ENCODE measurements at regions not wholly inside any gene's neighbourhood (a gene's known extent, or its start where the extent isn't known, plus 50 kb on each side); places are given as distances from the start of the nearest gene placed in this dataset.

GRCh38 chr17:54524501-54524900 is 376.2 kb upstream of the TOM1L1 start:
- POLR2A ChIA-PET (ENCODE audit: low non-redundant PET): no interaction called here
- H3K27ac ChIP-seq: no peak overlapping the region
- no peak for DNase-seq (ENCODE audit: low spot score)
- CTCF ChIA-PET: no interaction called here
- no peak for TF ChIP-seq CTCF (conservative IDR thresholded peaks at IDR 0.05; ENCODE audit: low read depth)

- H3K27ac ChIP-seq: no peak overlapping the region
- POLR2A ChIA-PET (ENCODE audit: low non-redundant PET): no interaction called here
- no peak for DNase-seq (ENCODE audit: low spot score)
- CTCF ChIA-PET: interaction anchor here (0.6 kb wide), 1 partner anchor 1299 kb away, joined by 3 read pairs; no protein-coding TSS in a partner anchor
- TF ChIP-seq CTCF (conservative IDR thresholded peaks at IDR 0.05; ENCODE audit: low read depth): no peak
These were observed 372.7 kb upstream of the TOM1L1 start for GRCh38 chr17:54527941-54528340.

- ChIA-PET POLR2A (ENCODE audit: low non-redundant PET) (no interaction called here), CTCF (no interaction called here)
- no peak for DNase-seq (ENCODE audit: low spot score)
- TF ChIP-seq CTCF (conservative IDR thresholded peaks at IDR 0.05; ENCODE audit: low read depth): no peak
- H3K27ac ChIP-seq: no peak overlapping the region
These were observed 370.3 kb upstream of the TOM1L1 start for GRCh38 chr17:54530398-54530797.

DNA sequence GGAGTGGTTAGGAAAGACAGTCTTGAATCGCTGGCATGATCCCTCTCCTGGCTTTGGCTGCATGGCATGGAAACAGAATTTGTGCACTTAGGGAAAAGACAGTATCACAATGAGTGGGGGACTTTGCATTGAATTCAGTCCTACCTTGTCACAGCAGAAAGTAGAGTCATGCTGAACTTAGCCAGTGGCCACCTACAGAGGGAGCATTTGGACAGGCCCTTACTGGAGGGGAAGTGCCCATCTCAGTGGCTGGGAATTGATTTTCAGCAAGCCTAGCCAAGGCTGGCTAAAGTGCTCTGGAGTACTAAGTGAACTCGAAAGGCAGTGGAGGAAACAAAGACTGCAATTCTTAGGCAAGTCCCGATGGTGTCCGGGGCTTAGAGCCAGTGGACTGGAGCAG is 364.3 kb upstream of the TOM1L1 start:
- no peak for TF ChIP-seq CTCF (conservative IDR thresholded peaks at IDR 0.05; ENCODE audit: low read depth)
- POLR2A ChIA-PET (ENCODE audit: low non-redundant PET): no interaction called here
- H3K27ac ChIP-seq: no peak overlapping the region

DNA sequence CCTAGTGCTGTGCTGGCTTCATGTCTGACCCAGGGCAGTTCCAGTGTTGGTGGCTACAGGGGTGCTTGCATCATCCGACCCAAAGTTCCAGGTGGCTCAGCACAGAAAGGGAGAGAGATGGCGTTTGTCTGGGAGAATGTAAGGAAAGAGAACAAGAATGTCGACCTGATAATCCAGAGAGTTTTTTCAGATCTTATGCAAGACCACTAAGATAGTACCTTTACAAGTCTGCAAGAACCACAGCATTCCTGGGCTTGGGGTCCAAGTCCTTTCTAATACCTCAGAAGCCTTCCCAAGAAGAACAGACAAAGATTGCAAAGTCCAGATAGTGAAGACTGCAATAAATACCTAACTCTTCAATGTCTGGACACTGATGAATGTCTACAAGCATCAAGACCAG is 363.0 kb upstream of the TOM1L1 start:
- no peak overlapping the region for H3K27ac ChIP-seq
- POLR2A ChIA-PET (ENCODE audit: low non-redundant PET): no interaction called here
- CTCF ChIA-PET: no interaction called here
- no peak for DNase-seq (ENCODE audit: low spot score)
- TF ChIP-seq CTCF (conservative IDR thresholded peaks at IDR 0.05; ENCODE audit: low read depth): no peak

More for the DNA sequence above, 364.3 kb upstream of the TOM1L1 start:
- no peak for DNase-seq (ENCODE audit: low spot score)
- CTCF ChIA-PET: no interaction called here

GRCh38 chr17:54544249-54544648 is 356.4 kb upstream of the TOM1L1 start:
- H3K27ac ChIP-seq: no peak overlapping the region
- no peak for TF ChIP-seq CTCF (conservative IDR thresholded peaks at IDR 0.05; ENCODE audit: low read depth)
- CTCF ChIA-PET: no interaction called here
- POLR2A ChIA-PET (ENCODE audit: low non-redundant PET): no interaction called here
- no peak for DNase-seq (ENCODE audit: low spot score)

DNA sequence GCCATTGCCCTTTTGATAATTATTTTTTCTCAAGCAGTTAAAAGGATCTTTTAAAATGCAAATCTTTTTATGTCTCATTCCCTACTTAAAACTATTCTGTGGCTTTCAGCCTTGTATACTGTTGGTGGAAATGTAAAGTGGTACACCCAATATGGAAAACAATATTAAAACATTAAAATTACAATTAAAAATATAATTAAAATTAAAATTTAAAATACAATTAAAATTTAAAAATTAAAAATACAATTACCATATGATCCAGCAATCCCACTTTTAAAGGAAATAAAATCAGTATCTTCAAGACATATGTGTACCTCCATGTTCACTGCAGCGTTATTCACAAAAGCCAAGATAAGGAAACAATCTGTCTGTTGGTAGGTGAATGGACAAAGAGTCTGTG is 340.8 kb upstream of the TOM1L1 start:
- no peak for TF ChIP-seq CTCF (conservative IDR thresholded peaks at IDR 0.05; ENCODE audit: low read depth)
- ChIA-PET CTCF (no interaction called here), POLR2A (ENCODE audit: low non-redundant PET) (no interaction called here)
- no peak for DNase-seq (ENCODE audit: low spot score)
- H3K27ac ChIP-seq: no peak overlapping the region
